ENCODE measurements at regions not wholly inside any gene's neighbourhood (a gene's known extent, or its start where the extent isn't known, plus 50 kb on each side); places are given as distances from the start of the nearest gene placed in this dataset.
A peak's percentile ranks its signal among the peaks of the same experiment; 100 is the strongest.

GRCh38 chr11:116224154-116224888 lies 548.5 kb downstream of the BUD13 start:
- peak; percentile 65 for DNase-seq
- Mint-ChIP-seq H3K4me1 (ENCODE audit: low read depth, unreplicated experiment) (peaks cover 33% of the 10 kb centered on the region), H3K4me3 (ENCODE audit: unreplicated experiment) (peak overlapping the region; percentile 50), H3K36me3 (ENCODE audit: unreplicated experiment) (peaks cover 9% of the 10 kb centered on the region), H3K27ac (ENCODE audit: unreplicated experiment) (peak overlapping the region; percentile 85), H3K9me3 (ENCODE audit: unreplicated experiment) (peaks cover 8% of the 10 kb centered on the region), H3K27me3 (ENCODE audit: unreplicated experiment) (peaks cover 3% of the 10 kb centered on the region)
- TF ChIP-seq CTCF (IDR thresholded peaks at IDR 0.05; ENCODE audit: partially characterized antibody, unreplicated experiment): peak; percentile 84

GRCh38 chr11:116221351-116221750 lies 551.4 kb downstream of the BUD13 start:
- TF ChIP-seq CTCF (IDR thresholded peaks at IDR 0.05; ENCODE audit: partially characterized antibody, unreplicated experiment): no peak
- Mint-ChIP-seq H3K27me3 (ENCODE audit: unreplicated experiment) (peaks cover 3% of the 10 kb centered on the region), H3K27ac (ENCODE audit: unreplicated experiment) (no peak overlapping the region), H3K9me3 (ENCODE audit: unreplicated experiment) (peaks cover 4% of the 10 kb centered on the region), H3K36me3 (ENCODE audit: unreplicated experiment) (peaks cover 14% of the 10 kb centered on the region), H3K4me3 (ENCODE audit: unreplicated experiment) (no peak overlapping the region), H3K4me1 (ENCODE audit: low read depth, unreplicated experiment) (peaks cover 38% of the 10 kb centered on the region)
- no peak for DNase-seq

DNA sequence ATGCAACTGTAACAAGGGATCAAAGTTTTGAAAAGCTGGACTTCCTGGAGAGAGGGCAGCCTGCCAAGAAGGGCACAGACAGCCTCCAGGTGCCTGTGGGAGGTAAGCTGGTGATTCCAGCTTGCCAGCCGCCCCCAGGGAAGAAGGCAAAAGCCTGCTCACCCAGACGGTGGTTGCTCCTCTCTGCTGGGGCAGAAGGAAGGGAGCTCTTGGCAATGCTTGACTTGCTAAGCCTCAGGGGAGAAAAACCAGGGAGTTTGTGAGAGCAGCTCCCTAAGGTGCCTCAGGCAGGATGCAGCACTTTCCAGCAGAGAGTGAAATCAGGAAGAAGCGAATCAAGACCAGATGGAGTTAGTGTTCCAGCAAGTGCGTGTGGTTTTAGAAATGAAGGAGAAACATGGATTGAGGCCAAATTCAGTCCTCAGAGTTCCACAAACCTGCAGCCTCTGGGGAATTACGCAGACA lies 553.6 kb downstream of the BUD13 start:
- TF ChIP-seq CTCF (IDR thresholded peaks at IDR 0.05; ENCODE audit: partially characterized antibody, unreplicated experiment): no peak
- no peak for DNase-seq
- H3K27me3 Mint-ChIP-seq (ENCODE audit: unreplicated experiment): peaks cover 3% of the 10 kb centered on the region
- H3K9me3 Mint-ChIP-seq (ENCODE audit: unreplicated experiment): peaks cover 2% of the 10 kb centered on the region
- H3K4me3 Mint-ChIP-seq (ENCODE audit: unreplicated experiment): no peak overlapping the region
- no peak overlapping the region for H3K27ac Mint-ChIP-seq (ENCODE audit: unreplicated experiment)
- H3K36me3 Mint-ChIP-seq (ENCODE audit: unreplicated experiment): peaks cover 14% of the 10 kb centered on the region
- peaks cover 16% of the 10 kb centered on the region for H3K4me1 Mint-ChIP-seq (ENCODE audit: low read depth, unreplicated experiment)

- Mint-ChIP-seq H3K9me3 (ENCODE audit: unreplicated experiment) (no peaks in the 10 kb centered on the region), H3K27ac (ENCODE audit: unreplicated experiment) (no peak overlapping the region), H3K4me3 (ENCODE audit: unreplicated experiment) (no peak overlapping the region), H3K27me3 (ENCODE audit: unreplicated experiment) (no peaks in the 10 kb centered on the region), H3K4me1 (ENCODE audit: low read depth, unreplicated experiment) (peaks cover 8% of the 10 kb centered on the region), H3K36me3 (ENCODE audit: unreplicated experiment) (peaks cover 14% of the 10 kb centered on the region)
- DNase-seq: no peak
- TF ChIP-seq CTCF (IDR thresholded peaks at IDR 0.05; ENCODE audit: partially characterized antibody, unreplicated experiment): no peak
These were observed 555.3 kb downstream of the BUD13 start for GRCh38 chr11:116217441-116217840.

DNA sequence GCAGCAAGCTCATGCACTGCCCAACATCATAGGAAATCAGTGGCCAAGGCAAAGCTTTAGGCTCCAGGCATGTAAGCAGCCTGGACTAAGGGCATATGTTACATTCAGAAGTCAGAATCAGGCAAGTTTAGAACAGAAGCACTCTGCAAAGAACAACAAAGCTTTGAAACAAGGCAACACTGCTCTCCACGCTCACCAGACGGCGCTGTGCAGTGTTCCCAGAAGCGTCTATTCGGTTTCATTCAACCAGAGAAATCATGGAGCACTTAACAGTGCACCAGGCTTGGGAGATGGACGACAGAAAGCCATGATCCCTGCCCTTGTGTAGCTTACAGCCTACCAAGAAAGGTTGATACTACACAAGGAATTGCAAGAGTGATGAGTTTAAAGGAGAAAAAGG lies 555.8 kb downstream of the BUD13 start:
- peak; percentile 84 for TF ChIP-seq CTCF (IDR thresholded peaks at IDR 0.05; ENCODE audit: partially characterized antibody, unreplicated experiment)
- H3K36me3 Mint-ChIP-seq (ENCODE audit: unreplicated experiment): peaks cover 14% of the 10 kb centered on the region
- peak overlapping the region; percentile 89 for H3K27ac Mint-ChIP-seq (ENCODE audit: unreplicated experiment)
- peak overlapping the region; percentile 31 for H3K4me3 Mint-ChIP-seq (ENCODE audit: unreplicated experiment)
- H3K4me1 Mint-ChIP-seq (ENCODE audit: low read depth, unreplicated experiment): peaks cover 8% of the 10 kb centered on the region
- H3K27me3 Mint-ChIP-seq (ENCODE audit: unreplicated experiment): no peaks in the 10 kb centered on the region
- peak; percentile 81 for DNase-seq
- H3K9me3 Mint-ChIP-seq (ENCODE audit: unreplicated experiment): no peaks in the 10 kb centered on the region
